ENCODE measurements at regions not wholly inside any gene's neighbourhood (a gene's known extent, or its start where the extent isn't known, plus 50 kb on each side); places are given as distances from the start of the nearest gene placed in this dataset.

- 82% methylated on average over 4 of the region's 4 CpGs for WGBS
- intact Hi-C loops (cut with DNase I), result no loop called here
- Histone ChIP-seq H3K27ac (replicated peaks in 1 of 4) (no peak overlapping the region), H3K27me3 (no peaks in the 10 kb centered on the region), H3K4me3 (no peak overlapping the region), H3K9me3 (no peaks in the 10 kb centered on the region), H3K36me3 (no peaks in the 10 kb centered on the region), H3K4me1 (no peaks in the 10 kb centered on the region)
- TF ChIP-seq POLR2AphosphoS5 (IDR thresholded peaks at IDR 0.05), result no peak
- TF ChIP-seq CTCF (IDR thresholded peaks at IDR 0.05), result no peak
- TF ChIP-seq POLR2A (IDR thresholded peaks at IDR 0.05; ENCODE audit: low read depth), result no peak
- no peak for TF ChIP-seq EP300 (IDR thresholded peaks at IDR 0.05)
- DNase-seq (ENCODE audit: extremely low spot score), result no peak
These were observed 1251.0 kb downstream of the PCDH17 start for GRCh38 chr13:58882516-58882915.

DNA sequence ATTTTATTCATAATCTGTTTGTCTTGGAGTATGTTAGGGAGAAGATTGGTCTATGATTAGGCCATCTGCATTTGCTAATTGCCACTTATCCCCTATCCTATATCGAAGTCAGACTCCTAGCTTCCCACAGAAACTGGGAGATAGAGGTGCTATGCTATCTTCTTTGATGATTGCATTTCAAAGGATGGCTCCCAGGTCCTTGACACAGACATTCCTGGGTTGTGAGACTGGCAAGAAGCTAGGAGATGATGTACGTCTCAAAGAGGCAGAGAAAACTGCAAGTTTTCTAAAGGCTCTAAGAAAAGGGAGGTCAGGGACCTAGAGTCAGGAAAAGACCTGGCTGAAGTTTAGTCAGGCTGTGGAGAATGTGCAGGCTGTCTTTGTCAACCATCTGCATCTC is 1251.9 kb downstream of the PCDH17 start:
- intact Hi-C loops (cut with DNase I), result no loop called here

DNA sequence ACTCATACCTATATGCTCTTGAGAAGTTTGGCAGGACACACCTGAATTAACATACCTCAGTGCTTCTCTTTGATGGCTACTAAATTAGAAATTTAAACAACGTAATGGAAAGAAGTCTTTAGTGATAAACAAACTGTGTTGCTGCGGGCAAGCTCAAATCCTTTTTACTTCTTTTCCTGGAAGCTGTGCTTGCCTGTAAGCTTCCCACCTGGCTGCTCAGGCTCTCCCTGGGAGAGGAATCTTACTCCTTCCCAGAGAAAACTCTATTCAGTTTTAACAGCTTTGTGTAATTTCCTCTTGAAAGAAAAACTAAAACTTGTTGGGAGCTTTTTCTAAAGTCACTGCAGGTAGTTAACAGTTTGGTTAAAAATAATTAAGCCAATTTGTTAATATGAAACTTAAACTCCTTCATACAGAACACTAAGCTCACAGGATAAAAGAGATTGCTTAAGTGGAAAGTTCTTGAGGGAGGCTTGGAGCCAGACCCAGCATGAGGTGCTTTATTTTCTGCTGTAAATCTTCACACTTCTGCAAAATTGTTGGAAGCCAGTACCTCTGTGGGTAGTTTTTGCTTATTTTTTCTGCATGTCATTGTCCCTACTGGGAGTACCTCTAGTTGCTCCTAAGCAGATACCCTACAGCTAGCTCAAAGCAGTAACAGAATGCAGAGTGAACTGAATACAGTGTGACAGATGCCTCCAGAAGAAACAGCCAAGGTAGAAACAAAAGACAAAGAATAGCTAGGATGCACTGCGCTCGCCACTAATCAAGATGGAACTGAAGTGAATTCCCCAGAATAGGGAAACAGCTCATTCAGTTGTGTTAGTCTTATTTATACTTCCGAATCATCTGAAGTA is 1253.0 kb downstream of the PCDH17 start:
- Histone ChIP-seq H3K9me3 (no peaks in the 10 kb centered on the region), H3K27me3 (no peaks in the 10 kb centered on the region), H3K4me1 (no peaks in the 10 kb centered on the region), H3K4me3 (no peak overlapping the region), H3K36me3 (no peaks in the 10 kb centered on the region), H3K27ac (replicated peaks in 1 of 4) (no peak overlapping the region)
- intact Hi-C loops (cut with DNase I), result no loop called here
- DNase-seq (ENCODE audit: extremely low spot score), result no peak
- TF ChIP-seq EP300 (IDR thresholded peaks at IDR 0.05) (no peak), POLR2AphosphoS5 (IDR thresholded peaks at IDR 0.05) (no peak), POLR2A (IDR thresholded peaks at IDR 0.05; ENCODE audit: low read depth) (no peak)
- 67% methylated on average over 5 of the region's 5 CpGs for WGBS

More for the DNA sequence above, 1251.9 kb downstream of the PCDH17 start:
- Histone ChIP-seq H3K36me3 (no peaks in the 10 kb centered on the region), H3K4me3 (no peak overlapping the region), H3K27ac (replicated peaks in 1 of 4) (no peak overlapping the region), H3K27me3 (no peaks in the 10 kb centered on the region), H3K4me1 (no peaks in the 10 kb centered on the region), H3K9me3 (no peaks in the 10 kb centered on the region)
- DNase-seq (ENCODE audit: extremely low spot score), result no peak
- 72% methylated on average over 2 of the region's 2 CpGs for WGBS
- TF ChIP-seq POLR2AphosphoS5 (IDR thresholded peaks at IDR 0.05) (no peak), CTCF (IDR thresholded peaks at IDR 0.05) (no peak), EP300 (IDR thresholded peaks at IDR 0.05) (no peak), POLR2A (IDR thresholded peaks at IDR 0.05; ENCODE audit: low read depth) (no peak)

- no peak for DNase-seq (ENCODE audit: extremely low spot score)
- H3K4me3 ChIP-seq, result no peak overlapping the region
- H3K27me3 ChIP-seq, result no peaks in the 10 kb centered on the region
- no peak overlapping the region for H3K27ac ChIP-seq (replicated peaks in 1 of 4)
- intact Hi-C loops (cut with DNase I), result no loop called here
- H3K4me1 ChIP-seq, result no peaks in the 10 kb centered on the region
- TF ChIP-seq EP300 (IDR thresholded peaks at IDR 0.05), result no peak
- no peak for TF ChIP-seq POLR2AphosphoS5 (IDR thresholded peaks at IDR 0.05)
- no peak for TF ChIP-seq CTCF (IDR thresholded peaks at IDR 0.05)
- TF ChIP-seq POLR2A (IDR thresholded peaks at IDR 0.05; ENCODE audit: low read depth), result no peak
- WGBS, result 82% methylated on average over 1 of the region's 1 CpG
- no peaks in the 10 kb centered on the region for H3K36me3 ChIP-seq
- H3K9me3 ChIP-seq, result no peaks in the 10 kb centered on the region
These were observed 1257.9 kb downstream of the PCDH17 start for GRCh38 chr13:58889474-58889873.

GRCh38 chr13:58893396-58893795 is 1261.9 kb downstream of the PCDH17 start:
- no peak overlapping the region for H3K4me3 ChIP-seq
- 88% methylated on average over 1 of the region's 1 CpG for WGBS
- no peak for DNase-seq (ENCODE audit: extremely low spot score)
- no peaks in the 10 kb centered on the region for H3K27me3 ChIP-seq
- H3K9me3 ChIP-seq, result no peaks in the 10 kb centered on the region
- H3K36me3 ChIP-seq, result no peaks in the 10 kb centered on the region
- TF ChIP-seq EP300 (IDR thresholded peaks at IDR 0.05) (no peak), CTCF (IDR thresholded peaks at IDR 0.05) (no peak), POLR2AphosphoS5 (IDR thresholded peaks at IDR 0.05) (no peak), POLR2A (IDR thresholded peaks at IDR 0.05; ENCODE audit: low read depth) (no peak)
- H3K4me1 ChIP-seq, result no peaks in the 10 kb centered on the region
- intact Hi-C loops (cut with DNase I), result no loop called here
- H3K27ac ChIP-seq (replicated peaks in 1 of 4), result no peak overlapping the region
